ENCODE measurements at regions not wholly inside any gene's neighbourhood (a gene's known extent, or its start where the extent isn't known, plus 50 kb on each side); places are given as distances from the start of the nearest gene placed in this dataset.

- TF ChIP-seq POLR2AphosphoS5 (IDR thresholded peaks at IDR 0.05; ENCODE audit: insufficient read depth in 1 of 2, low read depth in 1 of 2), result no peak
- TF ChIP-seq POLR2A (IDR thresholded peaks at IDR 0.05), result no peak
These were observed 162.9 kb upstream of the SMIM30 start for GRCh38 chr7:113281223-113281622.
